Suprapubic skin (tissue), 4 donors: ENCODE measurements at regions not wholly inside any gene's neighbourhood (a gene's known extent, or its start where the extent isn't known, plus 50 kb on each side); places are given as distances from the start of the nearest gene placed in this dataset.

Source experiments
- EP300 ChIP-seq: sonication (generic); formaldehyde crosslinking; IDR thresholded peaks from one replicate; pipeline ENCODE4 v1.6.1; 2017; ENCODE audit warnings: antibody characterized with exemption
- POLR2A ChIP-seq, 2 donors: fragments of 450-650 bp; IDR thresholded peaks; one replicate each; pipeline ENCODE4 v1.6.1; 2017; ENCODE audit warnings: antibody characterized with exemption in 2 of 2, mild to moderate bottlenecking in 2 of 2, moderate library complexity in 2 of 2
- POLR2AphosphoS5 ChIP-seq, 3 donors: sonication (generic); formaldehyde crosslinking; IDR thresholded peaks; one replicate each; pipeline ENCODE4 v1.6.1; 2017; ENCODE audit warnings: antibody characterized with exemption in 3 of 3
- TF ChIP-seq, protein P1 (sequence below), 2 donors: fragments of 200-600 bp in 1 of 2; fragments of 450-650 bp in 1 of 2; sonication (generic) in 1 of 2; IDR thresholded peaks; one replicate each; pipeline ENCODE4 v1.5.1; 2016 to 2019; ENCODE audit warnings: antibody characterized with exemption in 2 of 2, mild to moderate bottlenecking in 1 of 2, moderate library complexity in 1 of 2

DNA sequence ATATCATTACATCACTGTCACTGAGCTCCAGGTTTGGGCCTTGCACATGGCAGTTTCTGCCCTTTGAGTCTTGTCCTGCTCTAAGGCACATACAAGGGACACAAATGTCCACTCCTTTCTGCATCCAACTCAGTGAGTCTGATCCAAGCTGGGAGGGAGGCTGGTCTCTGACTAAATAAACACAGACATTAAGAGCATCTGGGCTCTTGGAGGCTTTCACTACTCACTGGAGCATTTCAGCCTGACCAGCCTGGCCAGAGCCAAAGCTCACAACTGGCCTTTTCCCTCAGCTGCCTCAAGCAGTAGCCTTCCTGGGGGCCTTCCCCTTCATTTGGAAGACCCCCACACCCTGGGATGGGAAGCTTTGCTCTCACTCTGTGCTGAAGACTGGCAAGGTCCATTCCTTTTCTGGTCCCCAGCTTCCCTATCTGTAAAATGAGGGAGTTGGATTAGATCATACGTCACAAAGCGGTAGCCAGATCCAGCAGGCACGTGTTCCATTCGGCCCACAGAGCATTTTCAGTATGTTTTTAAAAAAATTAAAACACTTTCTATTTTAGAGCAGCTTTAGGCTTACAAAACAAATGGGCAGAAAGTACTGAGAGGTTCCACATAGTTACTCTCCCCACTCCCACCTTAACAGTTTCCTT, 58.6 kb upstream of the XPA start:
- TF ChIP-seq POLR2A (IDR thresholded peaks at IDR 0.05) (no peak), POLR2AphosphoS5 (IDR thresholded peaks at IDR 0.05) (no peak), EP300 (no peak)
- TF ChIP-seq, protein P1, sequence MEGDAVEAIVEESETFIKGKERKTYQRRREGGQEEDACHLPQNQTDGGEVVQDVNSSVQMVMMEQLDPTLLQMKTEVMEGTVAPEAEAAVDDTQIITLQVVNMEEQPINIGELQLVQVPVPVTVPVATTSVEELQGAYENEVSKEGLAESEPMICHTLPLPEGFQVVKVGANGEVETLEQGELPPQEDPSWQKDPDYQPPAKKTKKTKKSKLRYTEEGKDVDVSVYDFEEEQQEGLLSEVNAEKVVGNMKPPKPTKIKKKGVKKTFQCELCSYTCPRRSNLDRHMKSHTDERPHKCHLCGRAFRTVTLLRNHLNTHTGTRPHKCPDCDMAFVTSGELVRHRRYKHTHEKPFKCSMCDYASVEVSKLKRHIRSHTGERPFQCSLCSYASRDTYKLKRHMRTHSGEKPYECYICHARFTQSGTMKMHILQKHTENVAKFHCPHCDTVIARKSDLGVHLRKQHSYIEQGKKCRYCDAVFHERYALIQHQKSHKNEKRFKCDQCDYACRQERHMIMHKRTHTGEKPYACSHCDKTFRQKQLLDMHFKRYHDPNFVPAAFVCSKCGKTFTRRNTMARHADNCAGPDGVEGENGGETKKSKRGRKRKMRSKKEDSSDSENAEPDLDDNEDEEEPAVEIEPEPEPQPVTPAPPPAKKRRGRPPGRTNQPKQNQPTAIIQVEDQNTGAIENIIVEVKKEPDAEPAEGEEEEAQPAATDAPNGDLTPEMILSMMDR (IDR thresholded peaks at IDR 0.05) = no peak
